Activated CD4-positive, alpha-beta T cell treated with anti-CD3 and anti-CD28 coated beads, Interleukin-10, Interleukin-2, amounts not matched to agents 100 ng/mL and 50 ng/mL, durations not matched to agents 16 hours and 8 hours (primary cell): ENCODE measurements at regions not wholly inside any gene's neighbourhood (a gene's known extent, or its start where the extent isn't known, plus 50 kb on each side); places are given as distances from the start of the nearest gene placed in this dataset.
"Not testable (repeated sequence)": the region's sequence is repeated elsewhere in the genome, so short reads cannot be mapped to it uniquely, and the experiment has no call there.

Source experiments
- DNase-seq: peaks from one replicate; pipeline ENCODE4 v3.0.0-alpha.2; 2020

DNA sequence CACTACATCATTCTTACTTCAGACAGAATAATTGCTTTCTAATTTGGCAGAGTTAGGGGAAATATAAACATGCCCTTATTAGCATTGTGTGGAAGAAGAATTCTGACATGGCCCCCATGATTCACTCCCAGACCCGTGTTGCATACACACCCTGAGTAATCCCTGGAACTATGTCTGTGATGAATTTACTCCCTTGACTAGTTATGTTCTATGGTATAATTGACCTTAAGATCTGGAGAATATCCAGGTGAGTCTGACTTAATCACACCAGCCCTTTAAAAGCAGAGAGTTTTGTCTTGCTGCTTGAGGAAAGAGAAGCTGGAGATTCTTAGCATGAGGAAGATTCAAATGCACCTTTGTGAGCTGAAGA is 262.9 kb downstream of the SOX4 start:
- DNase-seq = no peak

DNA sequence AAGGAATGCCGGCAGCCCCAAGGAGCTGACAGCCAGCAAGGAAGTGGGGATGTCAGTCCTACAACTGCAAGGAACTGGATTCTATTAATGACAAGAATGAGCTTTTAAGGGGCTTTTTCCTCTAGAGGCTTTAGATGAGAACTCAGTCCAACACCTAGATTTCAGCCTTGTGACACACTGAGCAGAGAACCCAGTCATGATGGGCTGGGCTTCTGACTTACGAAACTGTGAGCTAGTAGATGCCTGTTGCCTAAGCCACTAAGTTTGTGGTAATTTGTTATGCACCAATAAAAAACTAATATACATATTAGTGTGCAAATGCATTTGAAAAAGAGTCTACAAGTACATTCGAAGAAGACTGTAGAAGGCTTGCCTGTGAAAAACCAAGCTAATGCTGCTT is 263.3 kb downstream of the SOX4 start:
- DNase-seq = no peak

DNA sequence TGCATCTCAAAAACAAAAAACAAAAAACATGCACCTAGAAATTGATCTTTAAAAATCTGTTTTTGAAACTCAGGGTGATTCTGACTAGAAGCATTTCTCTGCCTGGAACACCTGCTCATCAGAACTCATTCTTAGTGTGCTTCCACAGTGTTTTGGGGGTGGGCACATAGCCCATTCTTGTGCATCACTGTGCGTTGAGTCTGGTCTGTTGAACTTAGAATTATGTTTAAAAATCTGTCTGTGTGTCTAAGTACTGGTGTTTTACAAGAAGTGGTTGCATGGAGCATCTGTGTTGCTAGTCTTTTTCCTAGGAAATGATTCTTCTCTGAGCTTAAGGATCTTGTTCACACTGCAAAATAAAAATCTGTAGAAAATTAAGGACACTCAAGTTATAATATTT is 264.5 kb downstream of the SOX4 start:
- DNase-seq = no peak

- DNase-seq = no peak
These were observed 265.7 kb downstream of the SOX4 start for GRCh38 chr6:21859193-21859735.

GRCh38 chr6:21861942-21862341 is 268.4 kb downstream of the SOX4 start:
- no peak for DNase-seq

- DNase-seq = no peak
These were observed 270.7 kb downstream of the SOX4 start for GRCh38 chr6:21864206-21864605.

DNA sequence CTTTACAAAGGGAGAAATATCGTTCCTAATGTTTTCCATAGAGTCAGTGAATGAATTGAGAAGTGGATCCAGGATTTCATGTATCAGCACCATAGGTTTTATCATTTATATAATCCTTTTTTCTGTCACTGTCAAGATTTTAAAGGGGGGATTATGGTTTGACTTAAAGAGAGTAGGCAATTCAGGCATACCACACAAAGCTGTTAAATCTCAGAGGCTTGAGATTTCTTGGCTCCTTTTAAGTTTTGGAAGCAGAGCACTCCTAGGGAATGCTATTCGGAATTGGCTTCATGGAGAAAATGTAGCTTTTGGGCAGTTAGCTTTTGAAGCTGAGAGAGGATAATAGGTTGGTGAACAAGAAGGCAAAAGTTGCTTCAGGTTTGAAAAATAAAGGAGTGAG is 274.7 kb downstream of the SOX4 start:
- no peak for DNase-seq

DNA sequence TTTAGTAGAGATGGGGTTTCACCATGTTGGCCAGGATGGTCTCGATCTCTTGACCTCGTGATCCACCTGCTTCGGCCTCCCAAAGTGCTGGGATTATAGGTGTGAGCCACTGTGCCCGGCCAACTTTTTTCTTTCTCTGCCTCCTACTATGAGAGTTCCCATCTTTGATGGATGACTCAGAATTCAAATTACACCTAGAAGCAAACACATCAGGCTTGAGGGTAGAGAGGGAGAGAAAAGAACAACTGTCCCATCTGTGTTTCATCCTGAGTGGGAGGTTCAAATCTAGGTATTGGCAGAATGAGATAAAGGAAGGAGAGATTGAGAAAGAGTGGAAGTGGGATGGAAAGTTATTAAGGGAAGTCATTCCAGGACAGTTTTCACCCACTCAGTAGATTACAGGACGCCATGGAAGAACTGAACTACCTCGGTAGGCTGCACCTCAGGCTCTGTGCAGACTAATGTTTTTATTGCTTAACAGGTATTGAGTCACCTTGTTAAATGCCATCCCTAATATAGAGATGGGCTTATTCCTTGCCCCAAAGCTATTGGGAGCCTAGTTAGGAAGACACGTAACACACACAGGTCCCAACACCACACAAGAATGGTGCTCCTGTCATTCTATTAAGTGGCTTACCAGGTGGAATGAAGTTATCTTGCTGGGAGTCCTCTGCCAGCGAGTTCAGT is 275.7 kb downstream of the SOX4 start:
- DNase-seq = no peak

GRCh38 chr6:21870076-21870730 is 276.7 kb downstream of the SOX4 start:
- DNase-seq = no peak

GRCh38 chr6:21871831-21872230 is 278.3 kb downstream of the SOX4 start:
- no peak for DNase-seq

DNA sequence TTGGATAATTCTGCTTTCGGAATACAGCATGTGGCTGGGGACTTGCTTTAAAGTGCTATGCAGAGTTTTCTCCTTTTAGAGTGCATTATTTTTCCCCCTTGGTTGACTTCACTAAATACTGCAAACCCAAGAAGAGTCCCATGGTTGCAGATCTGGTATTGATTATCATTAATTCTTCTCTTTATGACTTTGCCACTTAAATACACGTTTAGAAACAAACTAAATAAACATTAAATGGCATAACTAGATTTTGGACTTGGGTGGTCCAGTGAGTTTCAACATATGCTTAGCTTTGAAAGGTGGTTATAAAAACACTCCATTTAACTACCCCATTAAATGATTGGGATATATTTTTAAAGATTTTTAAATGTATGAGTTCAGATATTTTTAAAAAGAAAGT is 279.2 kb downstream of the SOX4 start:
- no peak for DNase-seq

GRCh38 chr6:21873562-21873961 is 280.0 kb downstream of the SOX4 start:
- no peak for DNase-seq

- DNase-seq = no peak
These were observed 280.8 kb downstream of the SOX4 start for GRCh38 chr6:21874372-21874771.

DNA sequence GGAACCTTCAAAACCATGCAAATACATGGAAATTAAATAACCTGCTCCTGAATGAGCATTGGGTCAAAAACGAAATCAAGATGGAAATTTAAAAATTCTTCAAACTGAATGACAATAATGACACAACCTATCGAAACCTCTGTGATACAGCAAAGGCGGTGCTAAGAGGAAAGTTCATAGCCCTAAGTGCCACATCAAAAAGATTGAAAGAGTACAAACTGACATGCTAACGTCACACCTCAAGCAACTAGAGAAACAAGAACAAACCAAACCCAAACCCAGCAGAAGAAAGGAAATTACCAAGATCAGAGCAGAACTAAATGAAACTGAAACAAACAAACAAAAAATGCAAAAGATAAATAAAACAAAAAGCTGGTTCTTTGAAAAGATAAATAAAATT is 283.5 kb downstream of the SOX4 start:
- peak; percentile 37 for DNase-seq

- DNase-seq = not testable (repeated sequence)
These were observed 286.7 kb downstream of the SOX4 start for GRCh38 chr6:21880249-21880648.

DNA sequence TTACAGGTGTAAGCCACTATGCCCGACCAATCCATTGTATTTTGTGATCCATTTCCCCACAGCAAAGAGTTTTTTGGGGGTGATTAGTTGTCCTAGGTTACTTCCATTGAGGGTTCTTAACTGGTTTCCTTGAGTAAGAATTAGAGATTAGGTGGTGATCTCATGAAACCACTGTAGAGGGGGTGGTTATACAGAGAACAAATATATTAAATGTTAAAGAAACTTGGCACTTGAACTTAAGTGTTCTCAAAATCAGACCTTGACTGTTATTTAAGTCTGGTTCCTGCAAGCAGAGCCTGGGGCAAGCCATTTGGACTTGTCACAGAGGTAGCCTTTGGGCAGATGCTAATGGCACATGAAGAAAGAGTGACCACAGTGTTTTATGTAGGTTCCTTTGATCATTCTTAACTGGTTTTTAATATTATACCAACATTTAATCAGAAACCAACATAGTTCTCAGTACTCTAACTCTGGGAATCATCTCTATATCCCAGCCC is 288.5 kb downstream of the SOX4 start:
- no peak for DNase-seq

DNA sequence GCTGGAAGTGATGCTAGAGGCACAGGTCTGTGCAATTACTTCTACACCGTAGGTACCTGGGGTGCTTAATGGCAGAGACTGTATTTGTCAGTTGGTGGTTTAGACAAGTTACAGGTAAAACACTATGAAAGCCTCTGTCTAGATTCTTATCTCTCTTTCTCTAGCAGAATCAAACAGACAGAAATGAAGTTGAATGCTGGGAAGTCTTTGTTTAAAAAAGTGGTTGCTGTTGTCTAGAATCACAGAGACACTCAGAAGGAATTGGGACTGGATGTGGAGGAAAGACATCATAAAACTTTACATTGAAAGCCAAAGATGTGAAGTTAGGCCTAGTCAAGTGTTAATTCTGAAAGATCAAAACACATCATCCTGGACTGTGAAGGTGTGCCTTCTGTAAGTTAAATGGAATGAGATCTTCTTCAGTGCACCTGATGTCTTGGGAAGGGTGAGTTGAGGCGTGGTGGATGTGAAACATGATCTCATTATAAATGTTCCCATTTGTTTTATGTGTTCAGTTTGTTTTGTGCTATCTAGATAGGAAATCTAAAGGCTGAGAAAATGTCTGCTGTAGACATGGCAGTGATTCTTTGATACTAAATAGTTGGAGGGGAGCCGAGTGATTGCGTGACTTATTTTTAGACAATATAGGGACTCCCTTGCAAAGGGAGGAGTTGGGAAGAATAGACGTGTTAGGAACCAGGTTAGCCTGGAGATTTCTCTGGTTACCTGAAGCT is 290.2 kb downstream of the SOX4 start:
- DNase-seq = no peak

- no peak for DNase-seq
These were observed 291.6 kb downstream of the SOX4 start for GRCh38 chr6:21885111-21885510.

- no peak for DNase-seq
These were observed 292.1 kb downstream of the SOX4 start for GRCh38 chr6:21885532-21886114.

DNA sequence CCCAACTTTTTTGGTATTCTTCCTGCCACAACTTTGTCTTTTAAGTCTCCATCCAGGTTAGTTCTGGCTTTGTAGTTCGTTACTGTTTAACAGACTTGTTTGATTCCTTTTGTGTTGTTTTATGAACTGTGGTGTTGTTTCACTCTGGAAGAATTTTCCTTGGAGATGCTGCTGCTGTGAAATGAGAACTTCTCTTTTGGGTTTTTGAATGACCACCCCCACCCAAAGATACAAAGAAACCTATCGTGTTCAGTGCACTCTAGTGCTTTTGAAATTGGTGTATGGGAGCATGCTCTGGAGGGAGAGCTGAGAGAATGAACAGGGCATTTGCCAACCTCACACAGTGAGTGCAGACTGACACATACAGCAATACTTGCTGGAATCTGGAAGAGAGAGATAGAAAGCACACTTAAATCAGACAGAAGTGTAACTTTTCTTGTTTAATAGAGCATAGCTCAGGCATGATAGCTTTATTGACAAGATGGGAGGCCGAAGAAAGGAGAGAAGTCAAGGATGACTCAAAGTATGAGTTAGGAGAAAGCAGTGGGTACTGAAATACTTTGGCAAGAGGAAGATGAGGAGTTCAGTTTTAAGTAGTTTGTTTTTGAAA is 293.1 kb downstream of the SOX4 start:
- no peak for DNase-seq

- DNase-seq = no peak
These were observed 294.0 kb downstream of the SOX4 start for GRCh38 chr6:21887231-21888185.

DNA sequence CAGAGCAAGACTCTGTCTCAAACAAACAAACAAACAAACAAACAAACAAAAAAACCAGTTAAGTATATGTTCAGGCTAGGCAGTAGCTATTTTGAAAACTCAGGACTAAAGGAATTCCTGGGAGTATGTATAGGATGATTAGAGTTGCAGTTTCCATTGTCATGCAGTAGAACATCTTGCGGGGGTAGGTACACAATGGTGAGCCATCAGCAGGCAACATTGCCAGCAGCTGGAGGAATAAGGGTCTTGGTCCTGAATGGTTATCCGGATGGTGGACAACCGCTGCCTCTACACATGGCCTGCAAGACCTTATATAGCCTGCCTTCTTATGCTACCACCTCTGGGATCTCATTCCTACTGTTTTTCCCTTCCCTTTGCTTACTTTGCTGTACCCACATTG is 297.5 kb downstream of the SOX4 start:
- no peak for DNase-seq
